ENCODE measurements at regions not wholly inside any gene's neighbourhood (a gene's known extent, or its start where the extent isn't known, plus 50 kb on each side); places are given as distances from the start of the nearest gene placed in this dataset.

GRCh38 chr5:142478113-142478512, 153.3 kb upstream of the SPRY4 start:
- TF ChIP-seq CTCF (IDR thresholded peaks at IDR 0.05; ENCODE audit: borderline replicate concordance, extremely low read depth, low read length, poor library complexity, severe bottlenecking): no peak
- no peak for TF ChIP-seq EZH2 (IDR thresholded peaks at IDR 0.05; ENCODE audit: borderline replicate concordance, low read depth, low read length, severe bottlenecking)
